IMR-90 (cell line): ENCODE measurements at regions not wholly inside any gene's neighbourhood (a gene's known extent, or its start where the extent isn't known, plus 50 kb on each side); places are given as distances from the start of the nearest gene placed in this dataset.

Experiments used
- ATAC-seq: fragments of 200-7000 bp; cut with Tn5 transposase; 2 replicates; pipeline ENCODE4 v1.9.1; 2020; ENCODE audit warnings: low read depth, mild to moderate bottlenecking, moderate library complexity
- BruUV-seq: library from RNA; stranded (reverse); fragments of 400-500 nt; replicated peaks from 2 replicates; lab custom pipeline; 2021; lab: Mats Ljungman, UMichigan
- CTCF ChIA-PET: fragments of 300-600 bp; formaldehyde crosslinking; extraction: SDS; loops from one replicate; lab custom pipeline; 2021; ENCODE audit warnings: antibody characterized with exemption; lab: Yijun Ruan, JAX
- POLR2A ChIA-PET: fragments of 300-600 bp; sonication (Branson Sonifier 250); formaldehyde crosslinking; loops from one replicate; lab custom pipeline; 2022; ENCODE audit warnings: antibody characterized with exemption; ENCODE audit not compliant: unreplicated experiment; lab: Charles Lee
- DNase-seq: peaks from one replicate; pipeline ENCODE4 v3.0.0; 2013
- H2AFZ ChIP-seq: replicated peaks from 2 replicates; pipeline ENCODE3; 2013; ENCODE audit warnings: low read length, mild to moderate bottlenecking; ENCODE audit not compliant: poor library complexity
- H2AK5ac ChIP-seq: 2 replicates; pipeline ENCODE4 v1.6.1; 2013; ENCODE audit warnings: low read depth, low read length, inconsistent platforms
- H2AK9ac ChIP-seq: replicated peaks from 2 replicates; pipeline ENCODE3; 2013; ENCODE audit warnings: mild to moderate bottlenecking, low read depth, low read length, moderate library complexity; ENCODE audit not compliant: poor library complexity
- H2BK120ac ChIP-seq: 2 replicates; pipeline ENCODE4 v1.6.1; 2013; ENCODE audit warnings: low read depth, low read length, inconsistent platforms
- H2BK15ac ChIP-seq: 3 replicates; pipeline ENCODE4 v1.6.1; 2013; ENCODE audit warnings: low read depth, low read length, inconsistent platforms
- H2BK20ac ChIP-seq: 2 replicates; pipeline ENCODE4 v1.6.1; 2013; ENCODE audit warnings: low read depth, mild to moderate bottlenecking, inconsistent platforms, low read length, moderate library complexity
- H2BK5ac ChIP-seq: 2 replicates; pipeline ENCODE4 v1.6.1; 2013; ENCODE audit warnings: mild to moderate bottlenecking, low read depth, low read length, inconsistent platforms; ENCODE audit not compliant: poor library complexity, severe bottlenecking
- H3K14ac ChIP-seq: replicated peaks from 2 replicates; pipeline ENCODE4 v1.6.1; 2013; ENCODE audit warnings: low read depth, low read length, inconsistent platforms
- H3K18ac ChIP-seq: 2 replicates; pipeline ENCODE4 v1.6.1; 2013; ENCODE audit warnings: low read depth, low read length, control low read depth
- H3K23ac ChIP-seq: 2 replicates; pipeline ENCODE4 v1.6.1; 2013; ENCODE audit warnings: low read depth, low read length, inconsistent platforms
- H3K27ac ChIP-seq: 2 replicates; pipeline ENCODE4 v1.5.1; 2013; ENCODE audit warnings: mild to moderate bottlenecking, control low read depth, low read length; ENCODE audit not compliant: insufficient read depth
- H3K27me3 ChIP-seq: 2 replicates; pipeline ENCODE4 v1.6.1; 2013; ENCODE audit warnings: low read length; ENCODE audit not compliant: control insufficient read depth, insufficient read depth
- H3K36me3 ChIP-seq: 2 replicates; pipeline ENCODE4 v1.6.1; 2013; ENCODE audit warnings: low read length, mixed read lengths; ENCODE audit not compliant: control insufficient read depth, insufficient read depth
- H3K4ac ChIP-seq: 2 replicates; pipeline ENCODE4 v1.6.1; 2013; ENCODE audit warnings: low read depth, low read length, inconsistent platforms
- H3K4me1 ChIP-seq: 2 replicates; pipeline ENCODE4 v1.6.1; 2013; ENCODE audit warnings: low read length, mixed read lengths; ENCODE audit not compliant: control insufficient read depth, insufficient read depth
- H3K4me2 ChIP-seq: 2 replicates; pipeline ENCODE4 v1.6.1; 2013; ENCODE audit warnings: low read depth, mild to moderate bottlenecking, control low read depth, low read length, moderate library complexity
- H3K4me3 ChIP-seq: 2 replicates; pipeline ENCODE4 v1.5.1; 2013; ENCODE audit warnings: low read depth, mild to moderate bottlenecking, control low read depth, low read length, moderate library complexity; ENCODE audit not compliant: insufficient read depth
- H3K56ac ChIP-seq: 2 replicates; pipeline ENCODE4 v1.6.1; 2013; ENCODE audit warnings: low read length, inconsistent platforms; ENCODE audit not compliant: insufficient read depth; ENCODE audit errors: extremely low read depth
- H3K79me1 ChIP-seq, 2 experiments: 2 replicates each; pipeline ENCODE4 v1.6.1; 2013; ENCODE audit warnings: low read length in 2 of 2, inconsistent platforms in 1 of 2, low read depth in 1 of 2
- H3K9ac ChIP-seq: 2 replicates; pipeline ENCODE4 v1.6.1; 2013; ENCODE audit warnings: low read depth, low read length, control low read depth
- H3K9me1 ChIP-seq: 2 replicates; pipeline ENCODE4 v1.6.1; 2013; ENCODE audit warnings: low read length, inconsistent platforms; ENCODE audit not compliant: insufficient read depth
- H3K9me3 ChIP-seq: 2 replicates; pipeline ENCODE4 v1.6.1; 2013; ENCODE audit warnings: low read length; ENCODE audit not compliant: control insufficient read depth, insufficient read depth
- H4K20me1 ChIP-seq: 2 replicates; pipeline ENCODE4 v1.6.1; 2013; ENCODE audit warnings: low read length, inconsistent platforms; ENCODE audit not compliant: insufficient read depth
- H4K5ac ChIP-seq: 2 replicates; pipeline ENCODE4 v1.6.1; 2013; ENCODE audit warnings: mild to moderate bottlenecking, low read depth, low read length, control low read depth
- H4K8ac ChIP-seq, 2 experiments: 2 replicates each; pipeline ENCODE4 v1.6.1; 2013; ENCODE audit warnings: low read depth in 2 of 2, low read length in 2 of 2, control low read depth in 1 of 2, inconsistent platforms in 1 of 2
- H4K91ac ChIP-seq: 2 replicates; pipeline ENCODE4 v1.6.1; 2013; ENCODE audit warnings: low read depth, low read length, inconsistent platforms; ENCODE audit not compliant: insufficient read depth
- CHD1 ChIP-seq: IDR thresholded peaks from 2 replicates; pipeline ENCODE4 v1.6.1; 2012; ENCODE audit warnings: low read depth, low read length, improper control_type of control experiment
- ELK1 ChIP-seq: fragments of 150-350 bp; IDR thresholded peaks from 2 replicates; pipeline ENCODE4 v1.6.1; 2016; ENCODE audit warnings: low read depth, mild to moderate bottlenecking, low read length, moderate library complexity, borderline replicate concordance
- MAZ ChIP-seq: IDR thresholded peaks from 2 replicates; pipeline ENCODE4 v1.6.1; 2012; ENCODE audit warnings: low read depth, mild to moderate bottlenecking, low read length, improper control_type of control experiment, moderate library complexity, borderline replicate concordance
- NFE2L2 ChIP-seq: fragments of 150-350 bp; IDR thresholded peaks from 2 replicates; pipeline ENCODE4 v1.6.1; 2016; ENCODE audit warnings: low read depth, mild to moderate bottlenecking, low read length
- RAD21 ChIP-seq: IDR thresholded peaks from 2 replicates; pipeline ENCODE4 v1.6.1; 2012; ENCODE audit warnings: low read length, improper control_type of control experiment
- RCOR1 ChIP-seq: IDR thresholded peaks from 2 replicates; pipeline ENCODE4 v1.6.1; 2012; ENCODE audit warnings: mild to moderate bottlenecking, low read length, improper control_type of control experiment; ENCODE audit not compliant: insufficient replicate concordance
- WGBS, 2 experiments: methylation state at CpG; one replicate each; pipeline versions ENCODE4 v1.1.5 to v1.1.7; 2013; ENCODE audit warnings: missing lambda C conversion rate in 2 of 2; ENCODE audit not compliant: insufficient read length in 1 of 2; ENCODE audit errors: extremely low coverage in 2 of 2; 5-methylcytosine and 5-hydroxymethylcytosine counted together
- dilution Hi-C: fragments of 300-500 bp; cut with HindIII; formaldehyde crosslinking; loops from one replicate; pipeline ENCODE4 v1.14.3; 2018; ENCODE audit warnings: low sequenced_read_pairs; ENCODE audit not compliant: unreplicated experiment
- in situ Hi-C: fragments of 300-500 bp; cut with MboI; formaldehyde crosslinking; loops from 3 replicates; pipeline ENCODE4 v1.14.3; 2019; ENCODE audit warnings: low sequenced_read_pairs, inconsistent platforms, mixed read lengths
- intact Hi-C: fragments of 100-400 bp; cut with micrococcal nuclease; formaldehyde crosslinking; loops from 2 replicates; pipeline ENCODE4 v1.10.0; 2022
- microRNA-seq, 2 experiments: library from miRNA; stranded (forward) in 1 of 2; unstranded in 1 of 2; fragments of 10-50 nt in 1 of 2; fragments of <30 nt in 1 of 2; gene quantifications in 1 of 2; microRNA quantifications in 1 of 2; one replicate each; pipeline versions ENCODE3 to v1.1.0; 2013 to 2020; ENCODE audit not compliant: insufficient read depth in 1 of 2, insufficient read length in 1 of 2, unreplicated experiment in 1 of 2
- small RNA-seq, 5 experiments: library from RNA; depleted of rRNA; stranded (forward); fragments of <200 nt; gene quantifications; one replicate each; pipeline ENCODE3, GENCODE V24; 2012

DNA sequence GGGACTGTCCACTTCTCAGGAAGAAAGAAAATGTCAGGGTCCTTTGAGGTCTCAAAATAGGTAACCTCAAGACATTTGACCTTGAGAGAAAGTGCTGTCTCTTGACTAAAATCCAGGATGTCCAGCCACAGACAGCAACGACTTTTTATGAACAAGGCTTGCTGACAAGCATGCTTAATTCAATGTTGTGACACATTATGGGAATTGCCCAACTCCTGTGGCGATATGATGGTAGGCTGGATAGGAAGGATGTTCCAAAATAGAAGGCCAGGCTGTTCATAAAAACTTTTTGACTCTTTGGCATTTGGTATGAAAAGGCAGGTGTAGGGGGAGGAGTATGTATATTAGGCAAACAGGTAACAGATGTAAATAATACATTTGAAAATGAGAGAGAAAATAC lies 50.8 kb upstream of the EDNRA start:
- Histone ChIP-seq H2AK5ac (no peak overlapping the region), H3K4me1 (no peaks in the 10 kb centered on the region), H3K36me3 (no peaks in the 10 kb centered on the region), H3K56ac (no peak overlapping the region), H4K20me1 (no peaks in the 10 kb centered on the region), H3K79me1 (no peaks in the 10 kb centered on the region), H3K9me3 (peaks cover 2% of the 10 kb centered on the region; the same call in 1 of the 2 replicates), H3K18ac (no peak overlapping the region), H4K91ac (no peak overlapping the region), H2BK15ac (no peak overlapping the region), H2BK120ac (no peak overlapping the region), H2AK9ac (peak overlapping the region; percentile 73), H4K5ac (no peak overlapping the region), H3K27ac (no peak overlapping the region), H2BK5ac (no peak overlapping the region), H3K4ac (no peak overlapping the region), H2AFZ (no peak overlapping the region), H4K8ac (no peak overlapping the region), H3K14ac (no peak overlapping the region), H3K27me3 (no peaks in the 10 kb centered on the region), H3K4me3 (no peak overlapping the region), H3K23ac (no peak overlapping the region), H3K4me2 (no peak overlapping the region), H3K9me1 (no peaks in the 10 kb centered on the region), H2BK20ac (no peak overlapping the region), H3K9ac (no peak overlapping the region)
- intact Hi-C loops (no loop called here), in situ Hi-C loops (no loop called here), dilution Hi-C loops (no loop called here)
- TF ChIP-seq RAD21: no peak
- no peak for TF ChIP-seq RCOR1
- no peak for TF ChIP-seq MAZ
- TF ChIP-seq ELK1: no peak
- no peak for TF ChIP-seq CHD1
- TF ChIP-seq NFE2L2: no peak
- no TSS peak for BruUV-seq
- DNase-seq: no peak
- WGBS, 2 experiments: 83% methylated on average over 1 of the region's 2 CpGs; no CpG with 5 or more reads in 1 of the 2 experiments
- ChIA-PET CTCF (interaction anchor here (1.4 kb wide), 1 partner anchor 21 kb away, joined by 3 read pairs; no protein-coding TSS in a partner anchor), POLR2A (no interaction called here)
- no peak for ATAC-seq

Small RNAs in the stretch of these regions (microRNA-seq; reads per million reads assigned to microRNA genes)
- 0 reads per million in 2 experiments for gene MIR548G

Small RNAs in the stretch of these regions (small RNA-seq; reads per million reads assigned to genes)
- 0 reads per million in 5 experiments for gene MIR548G
